ENCODE measurements at regions not wholly inside any gene's neighbourhood (a gene's known extent, or its start where the extent isn't known, plus 50 kb on each side); places are given as distances from the start of the nearest gene placed in this dataset.

DNA sequence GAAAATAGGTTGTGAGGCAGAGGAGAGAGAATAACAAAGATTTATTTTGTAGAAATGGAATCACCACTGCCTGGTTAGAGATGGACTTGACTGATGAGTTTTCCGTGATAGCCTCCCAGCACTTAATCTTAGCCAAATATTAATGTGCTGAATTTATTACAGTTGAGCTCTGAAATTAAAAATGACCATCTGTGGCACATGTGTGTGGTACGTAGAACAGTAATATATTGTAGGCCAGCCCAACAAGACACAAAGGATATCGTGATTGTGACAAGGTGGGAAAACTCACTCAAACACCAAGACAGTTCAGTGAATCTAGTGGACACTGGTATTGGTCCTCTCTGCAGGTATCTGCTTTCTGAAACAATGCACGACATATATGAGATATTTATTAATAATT lies 119.4 kb downstream of the HAO1 start:
- in situ Hi-C loops (cut with MboI; ENCODE audit: low sequenced_read_pairs) = no loop called here

DNA sequence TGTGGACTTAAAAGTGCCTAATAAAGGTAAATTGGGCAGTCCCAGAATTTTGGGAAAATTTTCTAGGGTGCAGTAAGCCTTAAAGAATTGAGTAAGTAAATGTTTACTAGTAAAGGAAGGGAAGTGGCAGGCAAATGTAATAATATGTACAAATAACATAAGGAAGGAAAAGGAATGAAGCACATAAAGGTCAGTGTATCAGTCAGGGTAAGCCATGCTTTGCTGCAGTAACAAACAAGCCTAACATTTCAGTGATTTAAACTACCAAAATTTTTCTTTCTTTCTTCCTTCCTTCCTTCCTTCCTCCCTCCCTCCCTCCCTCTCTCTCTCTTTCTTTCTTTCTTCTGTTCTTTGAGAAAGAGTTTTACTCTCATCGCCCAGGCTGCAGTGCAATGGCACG lies 117.5 kb downstream of the HAO1 start:
- in situ Hi-C loops (cut with MboI; ENCODE audit: low sequenced_read_pairs) = no loop called here

DNA sequence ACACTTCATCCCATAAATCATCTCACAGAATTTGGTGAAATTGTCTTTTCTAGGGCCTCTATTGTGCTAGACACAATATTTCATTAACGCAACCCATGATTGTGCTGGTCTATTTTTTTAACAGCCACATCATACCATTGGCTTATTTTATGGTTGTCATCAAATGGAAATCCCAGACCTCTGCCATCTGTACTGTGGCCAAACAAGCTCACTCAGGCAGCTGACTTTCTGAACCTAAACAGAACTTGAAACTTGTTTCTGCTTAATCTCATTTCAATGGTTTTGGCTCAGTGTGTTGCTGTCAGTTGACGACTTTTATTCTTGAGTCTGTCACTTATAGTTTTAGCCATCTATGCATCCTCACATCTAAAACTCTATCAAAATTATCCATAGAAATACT lies 111.8 kb downstream of the HAO1 start:
- in situ Hi-C loops (cut with MboI; ENCODE audit: low sequenced_read_pairs) = no loop called here

DNA sequence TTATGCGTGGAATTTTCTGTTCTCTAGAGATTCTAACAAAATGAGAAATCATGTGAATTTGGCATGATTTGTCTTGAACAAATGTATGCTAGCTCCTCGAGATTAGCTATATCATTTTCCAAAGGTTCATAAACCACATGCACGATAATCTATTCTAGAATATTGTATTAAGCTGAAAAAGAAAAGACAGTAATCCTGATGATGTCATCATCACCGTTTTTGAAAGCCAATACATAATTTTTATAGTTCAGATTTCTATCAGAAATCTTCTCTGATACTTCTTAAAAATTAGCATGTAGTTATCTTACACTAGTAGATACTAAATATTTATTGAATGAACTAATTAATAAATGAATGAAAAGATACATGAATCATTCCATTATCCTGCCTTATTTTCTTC lies 111.2 kb downstream of the HAO1 start:
- in situ Hi-C loops (cut with MboI; ENCODE audit: low sequenced_read_pairs) = no loop called here

DNA sequence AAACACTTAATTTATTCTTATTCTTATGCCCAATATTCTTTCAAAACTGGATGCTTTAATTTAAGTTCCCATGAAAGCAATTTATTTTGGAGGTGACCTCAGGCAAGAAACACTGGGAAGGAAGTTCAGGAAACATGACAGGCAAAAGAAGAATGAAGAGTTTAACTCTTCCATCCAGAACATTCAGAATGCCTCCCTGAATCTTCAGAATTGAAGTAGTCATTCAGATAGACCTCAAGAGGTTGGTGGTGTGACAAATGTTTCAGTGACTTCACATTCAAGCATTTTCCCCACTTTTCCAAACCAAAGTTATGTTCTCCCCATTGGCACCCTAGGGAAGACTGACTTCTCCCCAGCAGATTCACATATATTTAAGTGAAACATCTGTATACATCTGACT lies 110.5 kb downstream of the HAO1 start:
- in situ Hi-C loops (cut with MboI; ENCODE audit: low sequenced_read_pairs) = no loop called here

Measured in HL-60/S4 treated with retinoic acid at 250 ng/mL for 4 days and 3 days (cell line).